Astrocyte (in vitro differentiated cells and primary cell): ENCODE measurements at regions not wholly inside any gene's neighbourhood (a gene's known extent, or its start where the extent isn't known, plus 50 kb on each side); places are given as distances from the start of the nearest gene placed in this dataset.

Source experiments
- DNase-seq: peaks from one replicate; pipeline ENCODE4 v3.0.0-alpha.2; 2010; ENCODE audit warnings: low read depth
- FAIRE-seq: peaks from 2 replicates; lab custom pipeline; 2011; peaks lifted over from hg19 to GRCh38; lab: Jason Lieb, UNC
- H2AFZ ChIP-seq: 2 replicates; pipeline ENCODE4 v1.6.0; 2012; ENCODE audit warnings: low read depth, low read length, inconsistent platforms
- H3K27ac ChIP-seq: 2 replicates; pipeline ENCODE4 v1.5.1; 2011; ENCODE audit warnings: low read depth, low read length, inconsistent platforms
- H3K27me3 ChIP-seq: 2 replicates; pipeline ENCODE4 v1.6.0; 2011; ENCODE audit warnings: low read length, inconsistent platforms; ENCODE audit not compliant: insufficient read depth
- H3K36me3 ChIP-seq: 2 replicates; pipeline ENCODE4 v1.5.1; 2011; ENCODE audit warnings: low read length, inconsistent platforms; ENCODE audit not compliant: insufficient read depth
- H3K4me1 ChIP-seq: 2 replicates; pipeline ENCODE4 v1.5.1; 2011; ENCODE audit warnings: low read length, inconsistent platforms; ENCODE audit not compliant: insufficient read depth
- H3K4me2 ChIP-seq: 2 replicates; pipeline ENCODE4 v1.6.0; 2012; ENCODE audit warnings: low read length, inconsistent platforms
- H3K4me3 ChIP-seq: 2 replicates; pipeline ENCODE4 v1.5.1; 2011; ENCODE audit warnings: low read depth, mild to moderate bottlenecking, low read length, inconsistent platforms; ENCODE audit not compliant: insufficient read depth
- H3K79me2 ChIP-seq: 2 replicates; pipeline ENCODE4 v1.6.0; 2012; ENCODE audit warnings: mild to moderate bottlenecking, low read length, inconsistent platforms; ENCODE audit not compliant: insufficient read depth
- H3K9ac ChIP-seq: 2 replicates; pipeline ENCODE4 v1.6.0; 2012; ENCODE audit warnings: mild to moderate bottlenecking, low read length, inconsistent platforms
- H3K9me3 ChIP-seq: 2 replicates; pipeline ENCODE4 v1.5.1; 2012; ENCODE audit warnings: low read depth, mild to moderate bottlenecking, low read length, inconsistent platforms; ENCODE audit not compliant: insufficient read depth
- H4K20me1 ChIP-seq: 2 replicates; pipeline ENCODE4 v1.6.0; 2012; ENCODE audit warnings: low read length, inconsistent platforms; ENCODE audit not compliant: insufficient read depth
- H3K27ac Mint-ChIP-seq: one replicate; pipeline ENCODE4 v1.8.0; 2021; ENCODE audit warnings: mild to moderate bottlenecking, mixed read lengths; ENCODE audit not compliant: unreplicated experiment
- H3K27me3 Mint-ChIP-seq: one replicate; pipeline ENCODE4 v1.8.0; 2021; ENCODE audit warnings: low read depth, mixed read lengths; ENCODE audit not compliant: unreplicated experiment
- H3K36me3 Mint-ChIP-seq: one replicate; pipeline ENCODE4 v1.8.0; 2021; ENCODE audit warnings: low read depth, mixed read lengths; ENCODE audit not compliant: unreplicated experiment
- H3K4me1 Mint-ChIP-seq: one replicate; pipeline ENCODE4 v1.8.0; 2021; ENCODE audit warnings: low read depth, mixed read lengths; ENCODE audit not compliant: unreplicated experiment
- H3K4me3 Mint-ChIP-seq: one replicate; pipeline ENCODE4 v1.8.0; 2021; ENCODE audit warnings: mild to moderate bottlenecking, moderate library complexity, mixed read lengths; ENCODE audit not compliant: unreplicated experiment
- H3K9me3 Mint-ChIP-seq: one replicate; pipeline ENCODE4 v1.8.0; 2021; ENCODE audit warnings: mild to moderate bottlenecking, mixed read lengths; ENCODE audit not compliant: unreplicated experiment
- EZH2 ChIP-seq: IDR thresholded peaks from 2 replicates; pipeline ENCODE4 v1.6.1; 2012; ENCODE audit warnings: mild to moderate bottlenecking, low read length, inconsistent platforms; ENCODE audit not compliant: insufficient read depth
- TF ChIP-seq, protein P1 (sequence below): IDR thresholded peaks from 2 replicates; pipeline ENCODE4 v1.5.1; 2011; ENCODE audit warnings: low read depth, mild to moderate bottlenecking, inconsistent platforms, low read length, moderate library complexity; ENCODE audit not compliant: insufficient read depth

DNA sequence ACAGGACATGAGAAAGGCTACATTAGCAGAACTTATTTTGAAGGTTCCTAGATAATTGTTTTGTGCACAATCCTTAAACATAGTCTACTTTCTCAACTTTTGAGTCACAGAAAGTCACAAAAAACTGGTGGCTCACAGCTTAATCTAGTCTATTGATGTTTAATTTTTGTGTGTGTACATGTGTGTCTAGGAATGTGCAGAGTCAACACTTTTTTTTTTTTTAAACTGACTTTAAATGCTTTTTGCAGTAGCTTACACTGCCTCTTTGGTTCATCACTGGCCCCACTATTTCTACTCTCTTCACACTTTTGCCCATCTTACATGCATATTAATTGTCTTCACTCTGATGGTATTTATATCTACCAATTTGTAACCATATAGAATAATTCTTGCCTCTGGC, 566.9 kb downstream of the BCKDHB start:
- H3K9ac ChIP-seq: no peak overlapping the region
- DNase-seq (no peak), FAIRE-seq (no peak)
- no peaks in the 10 kb centered on the region for H3K27me3 ChIP-seq
- no peak overlapping the region for H3K4me2 ChIP-seq
- no peak overlapping the region for H3K27ac Mint-ChIP-seq
- H3K36me3 Mint-ChIP-seq: no peaks in the 10 kb centered on the region
- H4K20me1 ChIP-seq: no peaks in the 10 kb centered on the region
- no peaks in the 10 kb centered on the region for H3K9me3 ChIP-seq
- no peaks in the 10 kb centered on the region for H3K79me2 ChIP-seq
- no peaks in the 10 kb centered on the region for H3K27me3 Mint-ChIP-seq
- H2AFZ ChIP-seq: no peak overlapping the region
- peaks cover 2% of the 10 kb centered on the region for H3K9me3 Mint-ChIP-seq
- no peak overlapping the region for H3K4me3 ChIP-seq
- H3K4me1 Mint-ChIP-seq: no peaks in the 10 kb centered on the region
- no peak overlapping the region for H3K4me3 Mint-ChIP-seq
- H3K4me1 ChIP-seq: no peaks in the 10 kb centered on the region
- no peak overlapping the region for H3K27ac ChIP-seq
- TF ChIP-seq, protein P1, sequence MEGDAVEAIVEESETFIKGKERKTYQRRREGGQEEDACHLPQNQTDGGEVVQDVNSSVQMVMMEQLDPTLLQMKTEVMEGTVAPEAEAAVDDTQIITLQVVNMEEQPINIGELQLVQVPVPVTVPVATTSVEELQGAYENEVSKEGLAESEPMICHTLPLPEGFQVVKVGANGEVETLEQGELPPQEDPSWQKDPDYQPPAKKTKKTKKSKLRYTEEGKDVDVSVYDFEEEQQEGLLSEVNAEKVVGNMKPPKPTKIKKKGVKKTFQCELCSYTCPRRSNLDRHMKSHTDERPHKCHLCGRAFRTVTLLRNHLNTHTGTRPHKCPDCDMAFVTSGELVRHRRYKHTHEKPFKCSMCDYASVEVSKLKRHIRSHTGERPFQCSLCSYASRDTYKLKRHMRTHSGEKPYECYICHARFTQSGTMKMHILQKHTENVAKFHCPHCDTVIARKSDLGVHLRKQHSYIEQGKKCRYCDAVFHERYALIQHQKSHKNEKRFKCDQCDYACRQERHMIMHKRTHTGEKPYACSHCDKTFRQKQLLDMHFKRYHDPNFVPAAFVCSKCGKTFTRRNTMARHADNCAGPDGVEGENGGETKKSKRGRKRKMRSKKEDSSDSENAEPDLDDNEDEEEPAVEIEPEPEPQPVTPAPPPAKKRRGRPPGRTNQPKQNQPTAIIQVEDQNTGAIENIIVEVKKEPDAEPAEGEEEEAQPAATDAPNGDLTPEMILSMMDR: no peak
- no peak for TF ChIP-seq EZH2
- no peaks in the 10 kb centered on the region for H3K36me3 ChIP-seq

DNA sequence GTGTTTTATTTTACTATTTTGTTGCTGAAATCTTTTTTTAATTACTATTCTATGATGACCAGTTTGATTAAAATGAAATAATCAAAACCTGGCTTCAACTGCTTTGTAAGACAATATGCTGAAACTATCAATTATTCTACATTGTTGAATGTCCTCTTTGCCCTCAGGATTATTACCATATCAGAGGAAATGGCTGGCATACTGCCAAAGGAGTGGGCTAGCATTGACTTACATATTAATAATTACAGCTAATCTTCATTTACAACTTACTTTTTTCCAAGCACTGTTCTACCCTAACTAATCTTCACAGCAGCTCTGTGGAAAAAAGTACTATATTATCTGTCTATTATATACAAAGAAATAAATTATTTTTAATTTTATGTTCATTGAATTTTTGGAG, 560.5 kb downstream of the BCKDHB start:
- no peak for FAIRE-seq
- Histone ChIP-seq H3K79me2 (no peaks in the 10 kb centered on the region), H3K36me3 (no peaks in the 10 kb centered on the region), H3K27me3 (no peaks in the 10 kb centered on the region), H3K4me3 (no peak overlapping the region), H2AFZ (no peak overlapping the region), H3K4me2 (no peak overlapping the region), H3K9ac (no peak overlapping the region), H3K4me1 (no peaks in the 10 kb centered on the region), H3K27ac (no peak overlapping the region), H3K9me3 (no peaks in the 10 kb centered on the region), H4K20me1 (no peaks in the 10 kb centered on the region)
- DNase-seq: no peak
- H3K36me3 Mint-ChIP-seq: no peaks in the 10 kb centered on the region
- no peak overlapping the region for H3K27ac Mint-ChIP-seq
- no peaks in the 10 kb centered on the region for H3K27me3 Mint-ChIP-seq
- no peaks in the 10 kb centered on the region for H3K4me1 Mint-ChIP-seq
- H3K4me3 Mint-ChIP-seq: no peak overlapping the region
- no peaks in the 10 kb centered on the region for H3K9me3 Mint-ChIP-seq
- no peak for TF ChIP-seq EZH2
- TF ChIP-seq, protein P1: no peak

DNA sequence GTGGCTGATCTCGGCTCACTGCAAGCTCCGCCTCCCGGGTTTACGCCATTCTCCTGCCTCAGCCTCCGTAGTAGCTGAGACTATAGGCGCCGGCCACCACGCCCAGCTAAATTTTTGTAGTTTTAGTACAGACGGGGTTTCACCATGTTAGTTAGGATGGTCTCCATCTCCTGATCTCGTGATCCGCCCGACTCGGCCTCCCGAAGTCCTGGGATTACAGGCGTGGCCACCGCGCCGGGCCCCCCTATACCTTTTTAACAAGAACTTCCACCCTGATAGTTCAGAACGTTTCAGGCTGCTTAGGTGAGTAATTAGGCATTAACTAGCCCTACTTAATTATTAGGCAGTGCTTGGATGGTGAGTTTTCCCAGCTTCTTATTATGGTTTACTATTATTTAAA, 552.5 kb downstream of the BCKDHB start:
- H3K36me3 Mint-ChIP-seq: no peaks in the 10 kb centered on the region
- TF ChIP-seq EZH2: no peak
- TF ChIP-seq, protein P1: no peak
- Histone ChIP-seq H4K20me1 (no peaks in the 10 kb centered on the region), H3K4me3 (no peak overlapping the region), H2AFZ (no peak overlapping the region), H3K27me3 (no peaks in the 10 kb centered on the region), H3K4me2 (no peak overlapping the region), H3K4me1 (no peaks in the 10 kb centered on the region), H3K79me2 (no peaks in the 10 kb centered on the region), H3K36me3 (no peaks in the 10 kb centered on the region), H3K27ac (no peak overlapping the region), H3K9ac (no peak overlapping the region), H3K9me3 (no peaks in the 10 kb centered on the region)
- no peaks in the 10 kb centered on the region for H3K4me1 Mint-ChIP-seq
- no peak overlapping the region for H3K27ac Mint-ChIP-seq
- no peaks in the 10 kb centered on the region for H3K27me3 Mint-ChIP-seq
- DNase-seq (no peak), FAIRE-seq (no peak)
- H3K9me3 Mint-ChIP-seq: no peaks in the 10 kb centered on the region
- H3K4me3 Mint-ChIP-seq: no peak overlapping the region
